ENCODE measurements at regions not wholly inside any gene's neighbourhood (a gene's known extent, or its start where the extent isn't known, plus 50 kb on each side); places are given as distances from the start of the nearest gene placed in this dataset.

- H3K27ac ChIP-seq (ENCODE audit: insufficient read depth, low read length, poor library complexity, severe bottlenecking), result no peak overlapping the region
- H3K9me3 Mint-ChIP-seq, result peaks cover 0 to 7% (median 2%) of the 10 kb centered on the region in 7 donors
- H3K27ac Mint-ChIP-seq, result no peak overlapping the region
Observed at GRCh38 chr7:16320099-16320660, 101.2 kb downstream of the CRPPA start.

DNA sequence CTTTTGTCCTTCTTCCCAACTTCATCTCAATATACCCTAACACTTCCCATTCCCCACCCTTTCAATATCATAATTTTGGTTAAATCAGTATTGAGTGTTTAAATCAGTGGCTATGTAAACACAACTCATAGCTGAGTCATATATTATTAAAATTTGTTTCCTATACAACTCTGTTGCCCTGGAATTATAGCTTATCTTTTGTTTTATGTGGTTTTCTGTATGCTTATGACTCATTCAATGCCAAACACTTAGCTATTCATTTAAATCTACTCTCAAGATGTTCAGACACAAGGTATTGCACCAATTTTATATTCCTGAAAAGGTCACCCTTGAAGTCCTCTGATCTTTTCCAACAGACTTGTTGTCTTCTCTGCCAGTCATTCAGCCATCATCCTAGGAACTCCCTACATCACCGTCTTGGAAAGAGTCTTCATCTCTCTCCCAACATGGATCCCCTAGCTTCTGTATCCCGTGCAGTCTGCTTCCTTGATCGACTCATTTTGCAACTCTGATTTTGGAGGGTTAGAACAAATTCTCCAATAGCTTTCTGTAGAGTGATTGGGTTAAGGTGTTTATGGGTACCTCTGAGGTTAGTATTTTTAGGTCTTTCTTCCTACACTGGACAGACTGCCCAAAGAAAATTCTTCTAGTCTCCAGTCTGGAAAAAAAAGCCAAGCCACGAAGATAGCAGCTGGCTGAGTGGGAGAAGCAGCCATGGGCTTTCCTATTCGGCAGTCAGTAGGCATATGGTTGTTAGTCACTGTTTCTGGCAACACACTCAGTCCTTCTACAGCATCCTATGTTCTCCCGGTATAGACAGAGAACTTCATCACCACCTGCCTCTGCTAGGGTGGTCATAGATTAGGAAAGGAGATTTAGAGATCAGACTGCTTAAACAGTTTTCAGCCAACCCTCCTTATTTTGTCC is 102.1 kb downstream of the CRPPA start:
- Histone ChIP-seq H3K27ac (ENCODE audit: insufficient read depth, low read length, poor library complexity, severe bottlenecking) (no peak overlapping the region), H3K4me3 (ENCODE audit: low read depth, low read length) (no peak overlapping the region), H3K4me1 (ENCODE audit: control insufficient read depth, insufficient read depth, low read length, poor library complexity, severe bottlenecking) (no peaks in the 10 kb centered on the region), H3K9me3 (ENCODE audit: control insufficient read depth in 2 of 2, low read length in 2 of 2) (no peaks in the 10 kb centered on the region), H3K36me3 (ENCODE audit: control insufficient read depth, insufficient read depth, low read length) (no peaks in the 10 kb centered on the region), H3K27me3 (ENCODE audit: control insufficient read depth, insufficient read depth, low read length) (no peaks in the 10 kb centered on the region)
- H3K36me3 Mint-ChIP-seq, result no peaks in the 10 kb centered on the region
- DNase-seq (no peak), ATAC-seq (ENCODE audit: low read depth in 2 of 2) (no peak)
- H3K27ac Mint-ChIP-seq, result no peak overlapping the region
- peaks cover 0 to 7% (median 2%) of the 10 kb centered on the region in 7 donors for H3K9me3 Mint-ChIP-seq
- H3K4me3 Mint-ChIP-seq, result no peak overlapping the region
- peaks cover 4% of the 10 kb centered on the region for H3K27me3 Mint-ChIP-seq
- H3K4me1 Mint-ChIP-seq, result no peaks in the 10 kb centered on the region

More at GRCh38 chr7:16320099-16320660, 101.2 kb downstream of the CRPPA start:
- Histone ChIP-seq H3K9me3 (ENCODE audit: control insufficient read depth in 2 of 2, low read length in 2 of 2) (no peaks in the 10 kb centered on the region), H3K27me3 (ENCODE audit: control insufficient read depth, insufficient read depth, low read length) (no peaks in the 10 kb centered on the region), H3K4me1 (ENCODE audit: control insufficient read depth, insufficient read depth, low read length, poor library complexity, severe bottlenecking) (no peaks in the 10 kb centered on the region), H3K36me3 (ENCODE audit: control insufficient read depth, insufficient read depth, low read length) (no peaks in the 10 kb centered on the region), H3K4me3 (ENCODE audit: low read depth, low read length) (no peak overlapping the region)
- Mint-ChIP-seq H3K36me3 (no peaks in the 10 kb centered on the region), H3K27me3 (peaks cover 4% of the 10 kb centered on the region), H3K4me3 (no peak overlapping the region), H3K4me1 (no peaks in the 10 kb centered on the region)
- DNase-seq (no peak), ATAC-seq (ENCODE audit: low read depth in 2 of 2) (no peak)

DNA sequence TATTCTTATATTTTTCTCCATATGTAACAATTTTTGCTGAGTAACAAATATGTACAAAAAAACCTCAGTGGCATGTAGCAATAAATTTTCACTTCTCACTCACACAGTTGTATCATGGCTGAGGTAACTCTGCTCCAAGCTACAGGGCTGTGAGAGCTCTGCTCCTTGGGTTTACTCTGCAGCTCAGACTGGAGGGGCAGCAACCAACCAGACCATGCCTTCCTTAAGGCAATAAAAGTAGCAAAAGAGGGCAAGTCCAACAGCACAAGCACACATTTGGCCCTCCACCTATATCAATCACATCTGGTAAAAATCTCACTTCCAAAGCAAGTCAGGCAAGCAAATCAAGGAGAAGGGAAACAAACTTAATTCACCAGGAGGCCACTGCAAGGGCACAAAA is 102.9 kb downstream of the CRPPA start:
- no peaks in the 10 kb centered on the region for H3K4me1 Mint-ChIP-seq
- H3K36me3 ChIP-seq (ENCODE audit: control insufficient read depth, insufficient read depth, low read length), result no peaks in the 10 kb centered on the region
- H3K36me3 Mint-ChIP-seq, result no peaks in the 10 kb centered on the region
- no peak overlapping the region for H3K27ac ChIP-seq (ENCODE audit: insufficient read depth, low read length, poor library complexity, severe bottlenecking)
- no peak overlapping the region for H3K4me3 Mint-ChIP-seq
- DNase-seq (no peak), ATAC-seq (ENCODE audit: low read depth in 2 of 2) (no peak)
- no peak overlapping the region for H3K4me3 ChIP-seq (ENCODE audit: low read depth, low read length)
- H3K9me3 Mint-ChIP-seq, result peaks cover 0 to 6% (median 2%) of the 10 kb centered on the region in 7 donors
- H3K27me3 Mint-ChIP-seq, result peaks cover 4% of the 10 kb centered on the region
- no peaks in the 10 kb centered on the region for H3K9me3 ChIP-seq (ENCODE audit: control insufficient read depth in 2 of 2, low read length in 2 of 2)
- no peak overlapping the region for H3K27ac Mint-ChIP-seq
- H3K4me1 ChIP-seq (ENCODE audit: control insufficient read depth, insufficient read depth, low read length, poor library complexity, severe bottlenecking), result no peaks in the 10 kb centered on the region
- no peaks in the 10 kb centered on the region for H3K27me3 ChIP-seq (ENCODE audit: control insufficient read depth, insufficient read depth, low read length)

- Histone ChIP-seq H3K27me3 (ENCODE audit: control insufficient read depth, insufficient read depth, low read length) (no peaks in the 10 kb centered on the region), H3K4me3 (ENCODE audit: low read depth, low read length) (no peak overlapping the region), H3K9me3 (ENCODE audit: control insufficient read depth in 2 of 2, low read length in 2 of 2) (no peaks in the 10 kb centered on the region), H3K27ac (ENCODE audit: insufficient read depth, low read length, poor library complexity, severe bottlenecking) (no peak overlapping the region), H3K4me1 (ENCODE audit: control insufficient read depth, insufficient read depth, low read length, poor library complexity, severe bottlenecking) (no peaks in the 10 kb centered on the region), H3K36me3 (ENCODE audit: control insufficient read depth, insufficient read depth, low read length) (no peaks in the 10 kb centered on the region)
- H3K4me3 Mint-ChIP-seq, result no peak overlapping the region
- H3K9me3 Mint-ChIP-seq, result peaks cover 0 to 7% (median 2%) of the 10 kb centered on the region in 7 donors
- H3K27ac Mint-ChIP-seq, result no peak overlapping the region
- ATAC-seq (ENCODE audit: low read depth in 2 of 2), result no peak
- no peaks in the 10 kb centered on the region for H3K36me3 Mint-ChIP-seq
- DNase-seq, result no peak
- peaks cover 4% of the 10 kb centered on the region for H3K27me3 Mint-ChIP-seq
- H3K4me1 Mint-ChIP-seq, result no peaks in the 10 kb centered on the region
Observed at GRCh38 chr7:16317406-16317805, 103.9 kb downstream of the CRPPA start.

DNA sequence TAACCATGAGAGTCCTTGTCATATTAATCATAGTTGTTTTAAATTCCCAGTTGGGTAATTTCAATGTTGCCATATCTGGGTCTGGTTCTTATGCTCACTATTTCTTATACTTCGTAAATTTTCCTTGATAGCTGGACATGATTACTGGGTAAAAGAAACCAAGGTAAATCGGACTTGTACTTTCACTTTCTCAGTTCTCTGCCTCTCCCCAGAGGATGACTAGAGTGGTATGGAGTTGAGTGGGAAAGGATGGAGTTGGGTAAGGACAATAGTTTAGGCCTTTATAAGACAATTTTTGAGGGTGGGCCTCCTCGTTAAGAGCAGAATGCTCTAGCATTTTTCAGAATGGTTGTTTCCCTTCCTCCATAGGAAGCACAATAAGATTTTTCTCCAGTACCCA is 106.1 kb downstream of the CRPPA start:
- no peak overlapping the region for H3K27ac Mint-ChIP-seq
- H3K9me3 Mint-ChIP-seq, result peaks cover 0 to 13% (median 2%) of the 10 kb centered on the region in 7 donors
- Histone ChIP-seq H3K27ac (ENCODE audit: insufficient read depth, low read length, poor library complexity, severe bottlenecking) (no peak overlapping the region), H3K4me3 (ENCODE audit: low read depth, low read length) (no peak overlapping the region), H3K27me3 (ENCODE audit: control insufficient read depth, insufficient read depth, low read length) (no peaks in the 10 kb centered on the region), H3K9me3 (ENCODE audit: control insufficient read depth in 2 of 2, low read length in 2 of 2) (no peaks in the 10 kb centered on the region), H3K4me1 (ENCODE audit: control insufficient read depth, insufficient read depth, low read length, poor library complexity, severe bottlenecking) (no peaks in the 10 kb centered on the region), H3K36me3 (ENCODE audit: control insufficient read depth, insufficient read depth, low read length) (no peaks in the 10 kb centered on the region)
- H3K4me3 Mint-ChIP-seq, result no peak overlapping the region
- H3K36me3 Mint-ChIP-seq, result no peaks in the 10 kb centered on the region
- no peaks in the 10 kb centered on the region for H3K27me3 Mint-ChIP-seq
- DNase-seq (no peak), ATAC-seq (ENCODE audit: low read depth in 2 of 2) (no peak)
- H3K4me1 Mint-ChIP-seq, result no peaks in the 10 kb centered on the region

DNA sequence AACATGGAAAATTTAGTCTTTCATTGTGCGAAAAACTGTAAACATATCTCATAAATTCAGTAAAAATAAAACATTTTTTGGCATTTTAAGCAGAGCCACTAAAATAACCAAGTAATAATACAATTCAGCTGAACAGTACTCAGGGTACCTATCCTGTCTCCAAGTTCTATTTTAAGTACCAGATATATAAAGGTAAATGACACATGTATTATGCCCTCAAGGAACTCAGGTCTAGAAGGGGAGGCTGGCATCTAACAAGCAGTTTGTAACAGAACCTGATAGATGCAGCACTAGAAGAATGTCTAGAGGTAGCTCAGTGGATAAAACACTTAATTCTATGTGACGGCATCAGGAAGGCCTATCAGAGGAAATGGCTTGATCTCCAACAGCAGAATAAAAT is 112.2 kb downstream of the CRPPA start:
- H3K27ac ChIP-seq (ENCODE audit: insufficient read depth, low read length, poor library complexity, severe bottlenecking), result no peak overlapping the region
- Mint-ChIP-seq H3K27me3 (no peaks in the 10 kb centered on the region), H3K27ac (no peak overlapping the region), H3K36me3 (no peaks in the 10 kb centered on the region), H3K9me3 (peaks cover 0 to 11% (median under 1%) of the 10 kb centered on the region in 7 donors), H3K4me3 (no peak overlapping the region), H3K4me1 (no peaks in the 10 kb centered on the region)
- no peak overlapping the region for H3K4me3 ChIP-seq (ENCODE audit: low read depth, low read length)
- ATAC-seq (ENCODE audit: low read depth in 2 of 2) (no peak), DNase-seq (no peak)
- H3K36me3 ChIP-seq (ENCODE audit: control insufficient read depth, insufficient read depth, low read length), result no peaks in the 10 kb centered on the region
- H3K9me3 ChIP-seq (ENCODE audit: control insufficient read depth in 2 of 2, low read length in 2 of 2), result no peaks in the 10 kb centered on the region
- no peaks in the 10 kb centered on the region for H3K4me1 ChIP-seq (ENCODE audit: control insufficient read depth, insufficient read depth, low read length, poor library complexity, severe bottlenecking)
- no peaks in the 10 kb centered on the region for H3K27me3 ChIP-seq (ENCODE audit: control insufficient read depth, insufficient read depth, low read length)

- no peaks in the 10 kb centered on the region for H3K9me3 ChIP-seq (ENCODE audit: control insufficient read depth in 2 of 2, low read length in 2 of 2)
- ATAC-seq (ENCODE audit: low read depth in 2 of 2), result no peak
- no peaks in the 10 kb centered on the region for H3K27me3 Mint-ChIP-seq
- no peaks in the 10 kb centered on the region for H3K4me1 ChIP-seq (ENCODE audit: control insufficient read depth, insufficient read depth, low read length, poor library complexity, severe bottlenecking)
- H3K27me3 ChIP-seq (ENCODE audit: control insufficient read depth, insufficient read depth, low read length), result no peaks in the 10 kb centered on the region
- H3K27ac ChIP-seq (ENCODE audit: insufficient read depth, low read length, poor library complexity, severe bottlenecking), result no peak overlapping the region
- no peaks in the 10 kb centered on the region for H3K4me1 Mint-ChIP-seq
- H3K27ac Mint-ChIP-seq, result no peak overlapping the region
- no peaks in the 10 kb centered on the region for H3K36me3 Mint-ChIP-seq
- no peak for DNase-seq
- H3K4me3 Mint-ChIP-seq, result no peak overlapping the region
- peaks cover 0 to 5% (median 0%) of the 10 kb centered on the region in 7 donors for H3K9me3 Mint-ChIP-seq
- H3K36me3 ChIP-seq (ENCODE audit: control insufficient read depth, insufficient read depth, low read length), result no peaks in the 10 kb centered on the region
- no peak overlapping the region for H3K4me3 ChIP-seq (ENCODE audit: low read depth, low read length)
Observed at GRCh38 chr7:16301291-16301690, 120.0 kb downstream of the CRPPA start.
